ENCODE measurements at regions not wholly inside any gene's neighbourhood (a gene's known extent, or its start where the extent isn't known, plus 50 kb on each side); places are given as distances from the start of the nearest gene placed in this dataset.
A peak's percentile ranks its signal among the peaks of the same experiment; 100 is the strongest.

- no peak for DNase-seq
Observed at GRCh38 chrX:40155589-40156469, 58.1 kb upstream of the BCOR start.

- peak; percentile 27 for DNase-seq
Observed at GRCh38 chrX:40154853-40155588, 57.3 kb upstream of the BCOR start.

GRCh38 chrX:40154250-40154852, 56.6 kb upstream of the BCOR start:
- peak; percentile 14 for DNase-seq

- no peak for DNase-seq
Observed at GRCh38 chrX:40153345-40154249, 55.8 kb upstream of the BCOR start.

GRCh38 chrX:40152741-40153344, 55.1 kb upstream of the BCOR start:
- DNase-seq: no peak

- DNase-seq: no peak
Observed at GRCh38 chrX:40152173-40152711, 54.5 kb upstream of the BCOR start.

GRCh38 chrX:40151211-40152172, 53.7 kb upstream of the BCOR start:
- DNase-seq: peak; percentile 9

- DNase-seq: no peak
Observed at GRCh38 chrX:40150503-40150902, 52.7 kb upstream of the BCOR start.

- no peak for DNase-seq
Observed at GRCh38 chrX:40149286-40150175, 51.8 kb upstream of the BCOR start.

- DNase-seq: no peak
Observed at GRCh38 chrX:40148385-40149285, 50.9 kb upstream of the BCOR start.

- no peak for DNase-seq
Observed at GRCh38 chrX:40147971-40148370, 50.2 kb upstream of the BCOR start.

Data from SHP77 treated with DMSO at 0.1 percent for 48 hours (cell line).